ENCODE measurements at regions not wholly inside any gene's neighbourhood (a gene's known extent, or its start where the extent isn't known, plus 50 kb on each side); places are given as distances from the start of the nearest gene placed in this dataset.

DNA sequence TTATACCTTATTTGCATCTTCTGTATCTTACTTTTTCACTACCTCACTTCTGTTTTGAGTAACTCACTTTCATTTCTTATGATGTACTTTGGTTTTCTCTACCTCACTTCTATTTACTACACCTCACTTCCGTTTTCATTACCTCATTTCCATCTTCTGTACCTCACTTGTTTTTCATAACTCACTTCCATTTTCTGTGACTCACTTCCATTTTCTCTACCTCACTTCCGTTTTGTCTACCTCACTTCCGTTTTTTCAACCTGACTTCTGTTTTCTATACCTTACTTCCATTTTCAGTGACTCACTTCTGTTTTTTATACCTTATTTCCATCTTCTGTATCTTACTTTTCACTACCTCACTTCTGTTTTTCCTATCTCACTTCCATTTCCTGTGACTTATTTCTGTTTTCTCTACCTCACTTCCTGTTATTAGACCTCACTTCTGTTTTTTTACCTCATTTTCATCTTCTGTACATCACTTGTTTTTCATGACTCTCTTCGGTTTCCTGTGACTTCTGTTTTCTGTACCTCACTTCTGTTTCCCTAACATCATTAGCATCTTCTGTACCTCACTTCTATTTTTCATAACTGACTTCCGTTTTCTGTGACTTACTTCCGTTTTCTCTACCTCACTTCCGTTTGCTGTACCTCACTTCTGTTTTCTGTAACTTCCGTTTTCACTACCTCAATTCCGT, 493.1 kb upstream of the AKR1E2 start:
- DNase-seq: no peak

GRCh38 chr10:4331150-4331549, 494.9 kb upstream of the AKR1E2 start:
- DNase-seq: no peak

DNA sequence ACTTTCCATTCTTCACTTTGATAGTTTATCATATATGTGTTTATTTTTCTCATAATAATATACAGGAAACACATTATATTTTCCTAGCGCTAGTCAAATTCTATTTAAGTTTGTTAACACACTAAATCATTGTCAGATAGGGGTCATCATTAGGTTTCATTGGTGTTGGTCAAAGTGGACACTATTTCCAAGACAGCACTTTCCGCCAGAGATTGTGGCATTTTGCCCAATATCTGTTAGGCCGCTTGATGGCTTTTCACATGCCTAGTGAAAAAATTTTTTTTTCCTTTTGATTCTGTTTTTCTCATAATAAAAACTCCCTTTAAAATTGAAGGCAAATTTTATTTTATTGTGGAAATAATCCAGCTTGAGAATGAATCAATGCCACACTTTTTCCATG, 495.4 kb upstream of the AKR1E2 start:
- no peak for DNase-seq

- no peak for DNase-seq
These were observed 496.8 kb upstream of the AKR1E2 start for GRCh38 chr10:4329225-4329624.

GRCh38 chr10:4326647-4327046, 499.4 kb upstream of the AKR1E2 start:
- DNase-seq: no peak

DNA sequence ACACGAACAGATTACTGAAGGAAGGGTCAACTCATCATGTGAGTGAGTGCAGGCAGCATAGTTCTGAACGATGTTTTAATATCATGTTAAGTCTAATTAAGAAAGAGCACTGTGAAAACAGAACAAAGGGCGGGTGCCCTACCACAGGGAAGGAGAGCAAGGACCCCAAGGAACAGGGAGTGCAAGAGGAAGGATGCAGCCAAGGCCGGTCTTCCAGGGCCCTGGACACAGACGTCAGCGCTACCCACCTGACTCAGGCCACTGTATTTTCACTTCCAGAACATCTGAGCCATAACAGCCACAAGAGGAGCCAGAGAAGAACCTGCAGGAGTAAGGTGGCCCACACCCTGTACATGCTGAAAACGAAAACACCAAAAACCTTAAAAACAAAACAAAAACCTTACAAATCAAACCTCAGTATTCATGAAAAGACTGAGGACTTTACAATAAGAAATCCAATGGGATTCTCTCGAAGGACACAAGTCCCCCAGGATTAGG, 506.1 kb upstream of the AKR1E2 start:
- DNase-seq: no peak

- DNase-seq: no peak
These were observed 509.7 kb upstream of the AKR1E2 start for GRCh38 chr10:4316161-4316810.

DNA sequence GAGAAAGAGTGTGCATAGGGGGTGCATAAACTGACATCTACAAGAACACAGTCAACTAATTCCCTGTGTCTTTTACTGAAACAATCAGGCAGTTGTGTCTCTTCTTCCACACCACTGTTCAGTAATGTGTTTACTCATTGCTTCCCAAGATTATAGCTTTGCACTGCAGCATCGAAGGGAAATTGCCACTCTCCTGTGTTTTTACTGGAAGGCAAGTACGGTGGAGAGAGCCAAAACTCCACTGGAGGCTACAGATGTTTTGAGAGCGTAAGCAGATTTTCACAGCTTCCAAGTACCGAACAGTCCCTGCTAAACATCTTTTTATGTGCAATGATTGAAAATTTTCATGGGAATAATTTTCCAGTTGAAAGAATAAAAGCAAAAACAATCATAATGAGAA, 510.5 kb upstream of the AKR1E2 start:
- DNase-seq: no peak

- DNase-seq: no peak
These were observed 513.0 kb upstream of the AKR1E2 start for GRCh38 chr10:4313051-4313450.

DNA sequence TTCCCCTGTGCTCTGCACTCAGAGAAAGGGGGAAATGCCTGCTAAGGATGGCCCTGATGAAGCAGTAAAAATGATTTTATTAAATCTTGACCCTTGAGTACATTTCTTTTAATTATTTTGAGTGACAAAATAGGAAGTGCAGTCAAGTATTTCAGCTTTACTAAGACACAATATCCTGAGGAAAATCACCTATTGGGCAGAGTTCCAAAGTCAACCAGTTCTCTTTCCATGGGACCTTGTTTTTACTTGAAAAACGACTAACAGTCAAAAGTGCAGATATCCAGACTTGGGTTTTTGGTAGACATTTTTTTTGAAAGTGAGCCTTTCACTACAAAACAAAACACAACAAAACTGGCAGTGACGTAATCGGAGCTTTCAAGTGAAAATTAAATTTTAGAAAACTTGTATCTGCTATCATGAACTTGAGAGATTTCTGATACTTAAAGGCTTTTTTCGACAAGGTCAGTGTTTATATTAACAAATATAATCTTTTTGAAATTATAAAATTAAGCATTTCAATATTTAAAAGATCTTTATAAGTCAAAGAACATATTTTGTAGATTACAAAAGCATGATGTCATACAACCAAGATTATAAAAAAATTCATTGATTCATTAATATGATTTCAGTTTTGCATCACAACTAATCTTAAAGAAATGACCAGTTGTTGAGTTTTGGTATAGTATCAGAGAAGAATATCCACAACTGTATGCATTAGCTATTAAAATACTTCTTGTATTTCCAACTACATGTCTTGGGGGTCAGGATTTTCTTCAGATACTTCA, 513.8 kb upstream of the AKR1E2 start:
- DNase-seq: no peak

- no peak for DNase-seq
These were observed 515.8 kb upstream of the AKR1E2 start for GRCh38 chr10:4310172-4310571.

- no peak for DNase-seq
These were observed 518.1 kb upstream of the AKR1E2 start for GRCh38 chr10:4307910-4308309.

DNA sequence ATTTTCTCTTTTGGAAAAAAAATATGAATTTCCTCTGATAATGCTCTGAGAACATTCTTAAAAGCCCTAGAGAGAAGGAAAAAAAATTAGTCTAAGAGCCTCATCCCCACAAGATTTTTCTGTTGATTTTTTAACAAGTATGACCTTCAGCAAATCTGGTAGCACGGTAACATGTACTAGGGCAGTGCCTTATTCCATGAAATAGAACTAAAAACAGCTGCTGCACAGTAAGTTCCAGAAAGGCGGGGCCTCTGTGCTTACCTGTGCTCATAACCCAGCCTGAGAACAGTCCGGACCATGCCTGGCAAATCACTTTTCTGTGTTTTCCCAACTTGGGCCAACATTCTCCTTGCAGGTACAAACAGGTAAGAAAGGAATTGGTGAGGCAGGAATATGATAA, 519.1 kb upstream of the AKR1E2 start:
- no peak for DNase-seq

- DNase-seq: no peak
These were observed 518.0 kb upstream of the KLF6 start for GRCh38 chr10:4303045-4303444.

DNA sequence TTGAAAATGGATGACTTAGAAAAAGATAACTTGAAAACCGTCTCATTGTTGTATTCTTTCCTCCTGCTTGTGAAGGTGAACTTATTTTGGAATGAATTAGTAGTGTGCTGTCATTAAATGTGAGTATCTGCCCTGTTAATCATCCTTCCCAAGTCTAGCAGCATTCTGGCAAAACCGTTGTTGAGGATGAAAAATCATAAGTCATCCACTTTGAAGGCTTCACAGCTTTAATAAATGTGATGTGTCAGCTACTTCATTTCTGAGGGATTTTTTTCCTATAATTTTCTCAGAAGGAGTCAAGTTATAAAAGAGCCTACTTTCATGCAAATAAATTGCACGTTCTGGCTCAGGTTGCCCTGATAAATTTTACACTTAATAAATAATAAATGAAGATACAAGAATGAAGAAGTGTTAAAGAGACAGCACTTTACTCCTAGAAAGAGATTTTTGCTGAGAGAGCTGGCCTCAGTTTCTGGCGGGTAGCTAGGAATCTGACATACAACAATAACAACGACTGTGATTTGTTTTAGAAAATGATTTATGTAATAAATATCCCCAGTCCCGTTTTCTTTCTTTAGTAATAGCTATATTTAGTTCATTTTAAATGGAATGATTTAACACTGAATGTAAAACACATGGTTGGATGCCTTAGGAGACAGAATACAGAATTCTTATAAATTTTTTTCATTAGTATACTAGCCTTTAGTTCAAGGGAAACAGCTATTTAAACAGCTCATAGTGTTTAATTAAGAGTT, 516.5 kb upstream of the KLF6 start:
- no peak for DNase-seq

DNA sequence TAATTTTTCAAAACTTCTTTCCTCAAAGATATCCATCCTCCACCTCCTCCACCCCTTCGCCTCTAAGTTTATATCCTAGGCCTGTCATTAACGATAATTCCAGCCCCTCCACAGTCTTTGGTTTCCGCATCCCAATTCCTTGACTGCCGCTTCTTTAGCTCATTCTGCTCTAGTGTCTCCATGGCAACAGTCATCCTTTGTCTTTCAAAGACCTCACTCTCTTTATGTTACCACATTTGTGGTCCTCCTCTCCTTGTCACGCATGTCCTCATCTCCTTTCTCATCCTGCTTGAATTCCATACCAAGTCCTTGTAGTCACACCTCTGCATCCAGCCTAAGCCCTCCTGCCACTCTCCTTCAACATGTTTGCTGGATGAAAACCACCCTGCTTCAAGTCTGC, 511.2 kb upstream of the KLF6 start:
- DNase-seq: no peak

DNA sequence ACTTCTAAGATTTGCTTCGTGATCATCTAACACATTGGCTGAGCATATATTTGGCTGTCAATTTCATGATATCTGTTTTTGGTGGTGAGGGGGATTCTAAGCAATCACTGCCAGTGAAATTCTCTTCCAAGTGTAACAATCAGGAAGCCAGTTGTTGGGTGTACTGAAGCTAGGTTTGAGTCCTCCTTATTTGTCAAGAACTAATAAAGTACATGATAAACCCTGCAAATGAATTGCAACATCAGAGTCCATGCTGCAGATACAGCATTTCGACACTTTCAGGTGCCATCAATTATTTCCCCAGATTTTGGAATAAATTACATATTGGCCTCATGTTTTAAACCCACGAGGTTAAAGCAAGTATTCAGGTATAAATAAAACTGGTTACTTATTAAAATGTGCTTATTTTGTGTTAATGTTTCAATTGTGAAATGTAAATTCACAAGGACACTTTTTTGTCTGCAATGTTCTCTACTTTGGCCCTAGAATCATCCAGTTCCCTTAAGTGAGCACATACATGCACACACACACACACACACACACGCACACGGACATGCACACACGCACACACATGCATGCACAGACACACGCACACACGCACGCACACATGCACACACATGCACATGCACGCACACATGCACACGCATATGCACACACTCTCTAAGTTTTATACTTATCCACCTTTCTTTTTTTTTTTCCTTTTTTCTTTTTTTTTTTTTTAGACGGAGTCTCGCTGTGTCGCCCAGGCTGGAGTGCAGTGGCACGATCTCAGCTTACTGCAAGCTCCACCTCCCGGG, 510.2 kb upstream of the KLF6 start:
- no peak for DNase-seq

- DNase-seq: no peak
These were observed 509.3 kb upstream of the KLF6 start for GRCh38 chr10:4294271-4294670.

GRCh38 chr10:4291990-4292389, 507.0 kb upstream of the KLF6 start:
- DNase-seq: no peak

GRCh38 chr10:4285121-4285520, 500.1 kb upstream of the KLF6 start:
- no peak for DNase-seq

DNA sequence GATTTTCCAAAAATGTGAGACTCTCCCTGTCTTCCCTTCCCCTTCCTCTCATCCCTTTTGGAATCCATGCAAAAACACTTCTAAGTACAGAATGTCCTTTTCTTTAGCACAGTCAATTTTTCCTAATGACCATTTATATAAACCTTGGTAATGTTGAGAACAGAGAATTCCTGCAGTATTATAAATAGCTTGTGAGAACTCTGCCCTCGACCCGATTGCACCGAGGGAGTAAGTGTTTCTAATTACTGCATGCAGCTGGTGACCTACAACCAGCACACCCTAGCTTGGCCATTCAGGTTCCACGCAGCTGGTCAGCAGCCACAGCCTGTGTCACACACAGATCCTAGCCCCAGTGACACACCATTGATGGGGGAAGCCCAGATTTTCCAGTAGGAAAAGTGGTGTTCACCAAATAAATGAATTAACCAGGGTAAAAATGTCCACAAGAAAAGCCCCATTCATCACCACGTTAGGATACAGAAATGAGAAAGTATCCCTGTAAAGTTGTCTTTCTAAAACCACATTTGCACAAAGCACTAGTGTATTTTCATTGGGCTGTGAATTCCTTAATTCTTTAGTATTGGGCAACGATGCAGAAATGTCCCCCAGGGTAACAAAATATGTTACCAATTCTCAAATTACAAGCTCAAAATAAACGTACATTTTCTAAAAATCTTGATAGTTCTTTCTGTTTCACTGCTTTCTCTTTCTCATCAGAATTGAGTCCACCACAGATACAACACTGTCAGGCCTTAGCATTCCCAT, 499.0 kb upstream of the KLF6 start:
- no peak for DNase-seq

GRCh38 chr10:4282496-4282895, 497.5 kb upstream of the KLF6 start:
- no peak for DNase-seq

Data from NCI-H1930 (cell line).